MM.1S (cell line): ENCODE measurements at regions not wholly inside any gene's neighbourhood (a gene's known extent, or its start where the extent isn't known, plus 50 kb on each side); places are given as distances from the start of the nearest gene placed in this dataset.
"Not testable (repeated sequence)": the region's sequence is repeated elsewhere in the genome, so short reads cannot be mapped to it uniquely, and the experiment has no call there.

Experiments used
- DNase-seq: peaks from one replicate; pipeline ENCODE4 v3.0.0-alpha.2; 2015
- H2AFZ ChIP-seq: fragments of 300-600 bp; sonication (generic); 2 replicates; pipeline ENCODE4 v1.6.0; 2016; ENCODE audit warnings: antibody characterized with exemption, low read length
- H3F3A ChIP-seq: fragments of 300-600 bp; sonication (generic); 2 replicates; pipeline ENCODE4 v1.6.1; 2016; ENCODE audit warnings: mild to moderate bottlenecking, antibody characterized with exemption, low read length, moderate library complexity, mixed read lengths; ENCODE audit not compliant: insufficient read depth
- H3K27ac ChIP-seq: fragments of 300-600 bp; sonication (generic); 2 replicates; pipeline ENCODE4 v1.5.1; 2016; ENCODE audit warnings: mild to moderate bottlenecking, low read length
- H3K27me3 ChIP-seq: fragments of 300-600 bp; sonication (generic); replicated peaks from 2 replicates; pipeline ENCODE4 v1.6.0; 2016; ENCODE audit warnings: low read length; ENCODE audit not compliant: insufficient read depth
- H3K36me3 ChIP-seq: fragments of 300-600 bp; sonication (generic); replicated peaks from 2 replicates; pipeline ENCODE4 v1.6.1; 2016; ENCODE audit warnings: mild to moderate bottlenecking, low read length, mixed read lengths; ENCODE audit not compliant: insufficient read depth
- H3K4me1 ChIP-seq: fragments of 300-600 bp; sonication (generic); 2 replicates; pipeline ENCODE4 v1.6.1; 2016; ENCODE audit warnings: low read length, mixed read lengths
- H3K4me2 ChIP-seq: fragments of 300-600 bp; sonication (generic); 2 replicates; pipeline ENCODE4 v1.6.0; 2016; ENCODE audit warnings: low read depth, low read length
- H3K4me3 ChIP-seq: fragments of 300-600 bp; sonication (generic); 2 replicates; pipeline ENCODE4 v1.5.1; 2016; ENCODE audit warnings: low read length, mixed read lengths
- H3K79me2 ChIP-seq: fragments of 300-600 bp; sonication (generic); 2 replicates; pipeline ENCODE4 v1.6.1; 2016; ENCODE audit warnings: mixed run types, low read length, mixed read lengths
- H3K9ac ChIP-seq: fragments of 300-600 bp; sonication (generic); 2 replicates; pipeline ENCODE4 v1.6.1; 2016; ENCODE audit warnings: low read length, mixed read lengths
- H3K9me2 ChIP-seq: fragments of 300-600 bp; sonication (generic); replicated peaks from 2 replicates; pipeline ENCODE4 v1.6.1; 2016; ENCODE audit warnings: mild to moderate bottlenecking, low read length, mixed read lengths; ENCODE audit not compliant: insufficient read depth
- H3K9me3 ChIP-seq: fragments of 300-600 bp; sonication (generic); replicated peaks from 2 replicates; pipeline ENCODE4 v1.6.1; 2016; ENCODE audit warnings: mild to moderate bottlenecking, low read length, mixed read lengths; ENCODE audit not compliant: insufficient read depth
- H4K20me1 ChIP-seq: fragments of 300-600 bp; sonication (generic); 2 replicates; pipeline ENCODE4 v1.6.1; 2016; ENCODE audit warnings: mild to moderate bottlenecking, low read length, moderate library complexity, mixed read lengths; ENCODE audit not compliant: insufficient read depth
- EZH2 ChIP-seq: fragments of 300-600 bp; sonication (generic); optimal IDR thresholded peaks from 2 replicates; pipeline ENCODE3; 2017; ENCODE audit warnings: low read depth, mild to moderate bottlenecking, antibody characterized with exemption, low read length, mixed read lengths
- EZH2phosphoT487 ChIP-seq: fragments of 300-600 bp; sonication (generic); IDR thresholded peaks from 2 replicates; pipeline ENCODE4 v1.6.1; 2018; ENCODE audit warnings: antibody characterized with exemption, low read length
- TF ChIP-seq, protein P1 (sequence below): fragments of 300-600 bp; sonication (generic); IDR thresholded peaks from 2 replicates; pipeline ENCODE4 v1.5.1; 2016; ENCODE audit warnings: antibody characterized with exemption, low read length, mixed read lengths

DNA sequence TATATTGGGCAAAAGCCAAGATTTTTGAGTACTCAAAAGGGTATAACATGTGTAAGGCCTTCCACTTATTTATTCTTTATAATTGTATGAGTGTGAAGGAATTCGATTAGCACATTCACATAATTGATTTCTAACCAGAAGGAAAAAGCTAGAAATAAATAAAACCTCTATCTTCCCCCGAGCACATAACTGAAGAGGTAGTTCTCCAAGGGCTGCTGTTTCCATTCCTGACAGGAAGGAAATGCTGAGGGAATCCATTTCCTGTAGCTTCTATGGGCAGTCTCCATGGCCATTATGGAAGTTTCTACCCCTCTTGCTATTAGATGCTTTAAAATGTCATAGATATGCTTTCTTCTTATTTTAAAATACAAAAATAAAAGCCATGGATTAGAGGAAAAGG lies 70.5 kb upstream of the ABCB5 start:
- TF ChIP-seq, protein P1, sequence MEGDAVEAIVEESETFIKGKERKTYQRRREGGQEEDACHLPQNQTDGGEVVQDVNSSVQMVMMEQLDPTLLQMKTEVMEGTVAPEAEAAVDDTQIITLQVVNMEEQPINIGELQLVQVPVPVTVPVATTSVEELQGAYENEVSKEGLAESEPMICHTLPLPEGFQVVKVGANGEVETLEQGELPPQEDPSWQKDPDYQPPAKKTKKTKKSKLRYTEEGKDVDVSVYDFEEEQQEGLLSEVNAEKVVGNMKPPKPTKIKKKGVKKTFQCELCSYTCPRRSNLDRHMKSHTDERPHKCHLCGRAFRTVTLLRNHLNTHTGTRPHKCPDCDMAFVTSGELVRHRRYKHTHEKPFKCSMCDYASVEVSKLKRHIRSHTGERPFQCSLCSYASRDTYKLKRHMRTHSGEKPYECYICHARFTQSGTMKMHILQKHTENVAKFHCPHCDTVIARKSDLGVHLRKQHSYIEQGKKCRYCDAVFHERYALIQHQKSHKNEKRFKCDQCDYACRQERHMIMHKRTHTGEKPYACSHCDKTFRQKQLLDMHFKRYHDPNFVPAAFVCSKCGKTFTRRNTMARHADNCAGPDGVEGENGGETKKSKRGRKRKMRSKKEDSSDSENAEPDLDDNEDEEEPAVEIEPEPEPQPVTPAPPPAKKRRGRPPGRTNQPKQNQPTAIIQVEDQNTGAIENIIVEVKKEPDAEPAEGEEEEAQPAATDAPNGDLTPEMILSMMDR, result no peak
- no peak for TF ChIP-seq EZH2phosphoT487
- TF ChIP-seq EZH2, result no peak
- no peak for DNase-seq
- Histone ChIP-seq H3K9ac (no peak overlapping the region), H3K4me2 (no peak overlapping the region), H3K27ac (no peak overlapping the region), H3K27me3 (no peaks in the 10 kb centered on the region), H2AFZ (no peak overlapping the region), H3K4me1 (no peaks in the 10 kb centered on the region), H3K36me3 (no peaks in the 10 kb centered on the region), H4K20me1 (no peaks in the 10 kb centered on the region), H3K9me2 (no peaks in the 10 kb centered on the region), H3K79me2 (no peaks in the 10 kb centered on the region), H3K9me3 (no peaks in the 10 kb centered on the region), H3F3A (no peaks in the 10 kb centered on the region), H3K4me3 (no peak overlapping the region)

DNA sequence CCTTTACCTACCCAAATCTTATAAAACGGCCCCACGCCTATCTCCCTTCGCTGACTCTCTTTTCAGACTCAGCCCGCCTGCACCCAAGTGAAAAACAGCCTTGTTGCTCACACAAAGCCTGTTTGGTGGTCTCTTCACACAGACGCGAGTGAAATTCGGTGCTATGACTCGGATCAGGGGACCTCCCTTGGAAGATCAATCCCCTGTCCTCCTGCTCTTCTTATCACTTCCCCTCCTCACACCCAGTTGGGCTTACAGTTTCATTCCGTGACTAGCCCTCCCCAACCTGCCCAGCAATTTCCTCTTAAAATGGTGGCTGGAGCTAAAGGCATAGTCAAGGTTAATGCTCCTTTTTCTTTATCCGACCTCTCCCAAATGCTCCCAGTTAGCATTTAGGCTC lies 68.5 kb upstream of the ABCB5 start:
- not testable (repeated sequence) for DNase-seq, H3K4me2 ChIP-seq, H3K27ac ChIP-seq, H3K4me1 ChIP-seq, H3K27me3 ChIP-seq, H3F3A ChIP-seq, H2AFZ ChIP-seq, H3K4me3 ChIP-seq, H3K9me3 ChIP-seq, H3K36me3 ChIP-seq, H3K9ac ChIP-seq, H3K9me2 ChIP-seq, H3K79me2 ChIP-seq, H4K20me1 ChIP-seq

DNA sequence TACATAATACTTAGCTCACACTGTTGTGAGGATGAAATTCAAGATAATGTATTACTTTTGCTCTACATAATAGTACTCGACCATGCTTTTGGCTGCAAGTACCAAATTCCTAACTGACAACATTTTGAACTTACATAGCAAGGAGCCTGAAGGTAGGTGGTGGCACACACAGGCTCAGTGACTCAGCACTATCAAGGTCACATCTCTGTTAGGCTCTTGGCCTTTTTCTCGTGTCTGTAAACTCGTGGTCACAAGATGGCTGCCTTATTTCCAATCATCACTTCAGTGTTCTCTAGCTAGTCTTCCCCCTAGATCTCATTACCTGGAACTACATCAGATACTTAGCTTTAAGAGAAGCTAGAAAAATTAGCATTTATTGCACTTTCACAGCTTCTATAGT lies 61.4 kb upstream of the ABCB5 start:
- H3K4me3 ChIP-seq, result no peak overlapping the region
- H3K9me2 ChIP-seq, result no peaks in the 10 kb centered on the region
- H3K79me2 ChIP-seq, result no peaks in the 10 kb centered on the region
- H3K9me3 ChIP-seq, result no peaks in the 10 kb centered on the region
- H3K36me3 ChIP-seq, result no peaks in the 10 kb centered on the region; the same call in 1 of the 2 replicates
- H3K27me3 ChIP-seq, result no peaks in the 10 kb centered on the region
- H3K27ac ChIP-seq, result no peak overlapping the region
- H2AFZ ChIP-seq, result no peak overlapping the region
- no peak for TF ChIP-seq EZH2
- TF ChIP-seq, protein P1, result no peak
- no peak for TF ChIP-seq EZH2phosphoT487
- no peaks in the 10 kb centered on the region for H4K20me1 ChIP-seq
- H3K4me2 ChIP-seq, result no peak overlapping the region
- no peaks in the 10 kb centered on the region for H3F3A ChIP-seq
- H3K4me1 ChIP-seq, result no peaks in the 10 kb centered on the region
- DNase-seq, result no peak
- no peak overlapping the region for H3K9ac ChIP-seq

DNA sequence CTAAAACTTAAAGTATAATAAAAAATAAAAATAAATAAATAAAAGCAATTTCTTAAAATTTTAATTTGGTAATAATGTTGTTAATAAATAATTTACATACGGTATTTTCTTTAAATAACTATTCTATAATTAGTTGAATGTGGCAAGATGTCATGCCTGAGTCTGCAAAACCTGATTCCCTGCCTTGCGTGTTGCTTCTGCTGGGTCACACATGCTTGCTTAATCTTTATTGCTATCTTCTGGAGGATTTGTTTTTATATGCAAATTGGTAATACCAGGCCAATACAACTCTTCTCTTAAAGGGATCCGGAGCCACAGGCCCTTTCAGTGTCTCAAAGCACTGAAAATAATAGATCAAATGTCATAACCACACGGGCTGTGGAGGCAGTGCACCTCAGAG lies 59.4 kb upstream of the ABCB5 start:
- no peak overlapping the region for H2AFZ ChIP-seq

More for the DNA sequence above, 59.4 kb upstream of the ABCB5 start:
- no peaks in the 10 kb centered on the region for H3K4me1 ChIP-seq
- H3K4me2 ChIP-seq, result no peak overlapping the region
- no peaks in the 10 kb centered on the region for H3K9me2 ChIP-seq
- DNase-seq, result no peak
- no peaks in the 10 kb centered on the region for H4K20me1 ChIP-seq
- no peak overlapping the region for H3K9ac ChIP-seq
- no peaks in the 10 kb centered on the region; the same call in 1 of the 2 replicates for H3K36me3 ChIP-seq
- H3K9me3 ChIP-seq, result no peaks in the 10 kb centered on the region
- TF ChIP-seq EZH2phosphoT487 (no peak), EZH2 (no peak)
- TF ChIP-seq, protein P1, result no peak
- no peaks in the 10 kb centered on the region for H3K79me2 ChIP-seq
- no peaks in the 10 kb centered on the region for H3K27me3 ChIP-seq
- H3F3A ChIP-seq, result no peaks in the 10 kb centered on the region
- H3K4me3 ChIP-seq, result no peak overlapping the region
- H3K27ac ChIP-seq, result no peak overlapping the region
